Transverse colon (tissue), 3 donors: ENCODE measurements at regions not wholly inside any gene's neighbourhood (a gene's known extent, or its start where the extent isn't known, plus 50 kb on each side); places are given as distances from the start of the nearest gene placed in this dataset.

Experiments
- POLR2A ChIP-seq: fragments of 450-650 bp; IDR thresholded peaks from one replicate; pipeline ENCODE4 v1.6.1; 2016; ENCODE audit warnings: antibody characterized with exemption, mild to moderate bottlenecking, moderate library complexity
- TF ChIP-seq, protein P1 (sequence below), 5 experiments: fragments of 200-600 bp in 3 of 5; fragments of 450-650 bp in 2 of 5; sonication (generic) in 3 of 5; IDR thresholded peaks; 1 replicate in 2 of 5; 2 replicates in 3 of 5; pipeline ENCODE4 v1.5.1; 2016 to 2017; ENCODE audit warnings: antibody characterized with exemption in 5 of 5, inconsistent platforms in 3 of 5, mild to moderate bottlenecking in 2 of 5, moderate library complexity in 1 of 5

GRCh38 chr13:93147946-93148345 lies 78.7 kb upstream of the GPC6 start:
- TF ChIP-seq, protein P1, sequence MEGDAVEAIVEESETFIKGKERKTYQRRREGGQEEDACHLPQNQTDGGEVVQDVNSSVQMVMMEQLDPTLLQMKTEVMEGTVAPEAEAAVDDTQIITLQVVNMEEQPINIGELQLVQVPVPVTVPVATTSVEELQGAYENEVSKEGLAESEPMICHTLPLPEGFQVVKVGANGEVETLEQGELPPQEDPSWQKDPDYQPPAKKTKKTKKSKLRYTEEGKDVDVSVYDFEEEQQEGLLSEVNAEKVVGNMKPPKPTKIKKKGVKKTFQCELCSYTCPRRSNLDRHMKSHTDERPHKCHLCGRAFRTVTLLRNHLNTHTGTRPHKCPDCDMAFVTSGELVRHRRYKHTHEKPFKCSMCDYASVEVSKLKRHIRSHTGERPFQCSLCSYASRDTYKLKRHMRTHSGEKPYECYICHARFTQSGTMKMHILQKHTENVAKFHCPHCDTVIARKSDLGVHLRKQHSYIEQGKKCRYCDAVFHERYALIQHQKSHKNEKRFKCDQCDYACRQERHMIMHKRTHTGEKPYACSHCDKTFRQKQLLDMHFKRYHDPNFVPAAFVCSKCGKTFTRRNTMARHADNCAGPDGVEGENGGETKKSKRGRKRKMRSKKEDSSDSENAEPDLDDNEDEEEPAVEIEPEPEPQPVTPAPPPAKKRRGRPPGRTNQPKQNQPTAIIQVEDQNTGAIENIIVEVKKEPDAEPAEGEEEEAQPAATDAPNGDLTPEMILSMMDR (IDR thresholded peaks at IDR 0.05): no peak
- no peak for TF ChIP-seq POLR2A
